GM19025 (cell line): ENCODE measurements at regions not wholly inside any gene's neighbourhood (a gene's known extent, or its start where the extent isn't known, plus 50 kb on each side); places are given as distances from the start of the nearest gene placed in this dataset.

ENCODE experiments used
- ATAC-seq: cut with Tn5 transposase; IDR thresholded peaks from one replicate; pipeline ENCODE4 v1.9.1; 2021; ENCODE audit warnings: mild to moderate bottlenecking, low read depth, moderate library complexity; ENCODE audit not compliant: unreplicated experiment

- ATAC-seq = no peak
Observed at GRCh38 chr6:40011844-40012243, 77.6 kb upstream of the MOCS1 start.

- ATAC-seq = no peak
Observed at GRCh38 chr6:40000964-40001515, 66.8 kb upstream of the MOCS1 start.

GRCh38 chr6:39999006-39999867, 65.0 kb upstream of the MOCS1 start:
- ATAC-seq = no peak

GRCh38 chr6:39998126-39998525, 63.9 kb upstream of the MOCS1 start:
- ATAC-seq = no peak

- ATAC-seq = no peak
Observed at GRCh38 chr6:39997101-39997635, 62.9 kb upstream of the MOCS1 start.

- no peak for ATAC-seq
Observed at GRCh38 chr6:39995633-39996032, 61.4 kb upstream of the MOCS1 start.

- ATAC-seq = no peak
Observed at GRCh38 chr6:39992861-39993622, 58.8 kb upstream of the MOCS1 start.
